ENCODE measurements at regions not wholly inside any gene's neighbourhood (a gene's known extent, or its start where the extent isn't known, plus 50 kb on each side); places are given as distances from the start of the nearest gene placed in this dataset.

DNA sequence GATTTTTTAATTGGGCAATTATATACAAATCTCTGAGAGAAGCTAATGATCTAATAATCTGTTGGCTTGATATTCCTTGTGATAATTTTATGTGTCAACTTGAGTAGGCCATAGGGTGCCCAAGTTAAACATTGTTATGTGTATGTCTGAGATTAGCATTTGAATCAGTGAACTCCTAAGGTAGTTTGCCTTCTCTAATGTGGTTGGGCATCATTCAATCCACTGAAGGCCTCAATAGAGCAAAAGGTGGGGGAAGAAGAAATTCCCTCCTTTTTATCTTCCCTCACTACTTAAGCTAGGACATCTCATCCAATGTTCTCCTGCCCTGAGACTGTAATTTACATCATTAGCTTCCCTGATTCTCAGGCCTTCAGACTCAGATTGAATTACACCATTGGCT, 394.5 kb downstream of the LMO4 start:
- Histone ChIP-seq H3K27me3 (ENCODE audit: control insufficient read depth, insufficient read depth, low read length) (no peaks in the 10 kb centered on the region), H3K36me3 (ENCODE audit: control insufficient read depth, insufficient read depth, low read length) (no peaks in the 10 kb centered on the region), H3K4me1 (ENCODE audit: control insufficient read depth, insufficient read depth, low read length) (no peaks in the 10 kb centered on the region), H3K9me3 (ENCODE audit: control insufficient read depth, insufficient read depth, low read depth, low read length) (no peaks in the 10 kb centered on the region), H3K27ac (ENCODE audit: low read length) (no peak overlapping the region), H3K4me3 (ENCODE audit: low read depth in 2 of 2, low read length in 2 of 2) (no peak overlapping the region)
- TF ChIP-seq TCF7L2 (IDR thresholded peaks at IDR 0.05; ENCODE audit: low read depth, low read length), result no peak
- TF ChIP-seq, protein P1, sequence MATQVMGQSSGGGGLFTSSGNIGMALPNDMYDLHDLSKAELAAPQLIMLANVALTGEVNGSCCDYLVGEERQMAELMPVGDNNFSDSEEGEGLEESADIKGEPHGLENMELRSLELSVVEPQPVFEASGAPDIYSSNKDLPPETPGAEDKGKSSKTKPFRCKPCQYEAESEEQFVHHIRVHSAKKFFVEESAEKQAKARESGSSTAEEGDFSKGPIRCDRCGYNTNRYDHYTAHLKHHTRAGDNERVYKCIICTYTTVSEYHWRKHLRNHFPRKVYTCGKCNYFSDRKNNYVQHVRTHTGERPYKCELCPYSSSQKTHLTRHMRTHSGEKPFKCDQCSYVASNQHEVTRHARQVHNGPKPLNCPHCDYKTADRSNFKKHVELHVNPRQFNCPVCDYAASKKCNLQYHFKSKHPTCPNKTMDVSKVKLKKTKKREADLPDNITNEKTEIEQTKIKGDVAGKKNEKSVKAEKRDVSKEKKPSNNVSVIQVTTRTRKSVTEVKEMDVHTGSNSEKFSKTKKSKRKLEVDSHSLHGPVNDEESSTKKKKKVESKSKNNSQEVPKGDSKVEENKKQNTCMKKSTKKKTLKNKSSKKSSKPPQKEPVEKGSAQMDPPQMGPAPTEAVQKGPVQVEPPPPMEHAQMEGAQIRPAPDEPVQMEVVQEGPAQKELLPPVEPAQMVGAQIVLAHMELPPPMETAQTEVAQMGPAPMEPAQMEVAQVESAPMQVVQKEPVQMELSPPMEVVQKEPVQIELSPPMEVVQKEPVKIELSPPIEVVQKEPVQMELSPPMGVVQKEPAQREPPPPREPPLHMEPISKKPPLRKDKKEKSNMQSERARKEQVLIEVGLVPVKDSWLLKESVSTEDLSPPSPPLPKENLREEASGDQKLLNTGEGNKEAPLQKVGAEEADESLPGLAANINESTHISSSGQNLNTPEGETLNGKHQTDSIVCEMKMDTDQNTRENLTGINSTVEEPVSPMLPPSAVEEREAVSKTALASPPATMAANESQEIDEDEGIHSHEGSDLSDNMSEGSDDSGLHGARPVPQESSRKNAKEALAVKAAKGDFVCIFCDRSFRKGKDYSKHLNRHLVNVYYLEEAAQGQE (IDR thresholded peaks at IDR 0.05; ENCODE audit: insufficient read depth in 1 of 2, low read depth in 2 of 2, low read length in 1 of 2), result no peak
- no peak for TF ChIP-seq POLR2AphosphoS5 (IDR thresholded peaks at IDR 0.05; ENCODE audit: low read depth, low read length)
- TF ChIP-seq, protein P2, sequence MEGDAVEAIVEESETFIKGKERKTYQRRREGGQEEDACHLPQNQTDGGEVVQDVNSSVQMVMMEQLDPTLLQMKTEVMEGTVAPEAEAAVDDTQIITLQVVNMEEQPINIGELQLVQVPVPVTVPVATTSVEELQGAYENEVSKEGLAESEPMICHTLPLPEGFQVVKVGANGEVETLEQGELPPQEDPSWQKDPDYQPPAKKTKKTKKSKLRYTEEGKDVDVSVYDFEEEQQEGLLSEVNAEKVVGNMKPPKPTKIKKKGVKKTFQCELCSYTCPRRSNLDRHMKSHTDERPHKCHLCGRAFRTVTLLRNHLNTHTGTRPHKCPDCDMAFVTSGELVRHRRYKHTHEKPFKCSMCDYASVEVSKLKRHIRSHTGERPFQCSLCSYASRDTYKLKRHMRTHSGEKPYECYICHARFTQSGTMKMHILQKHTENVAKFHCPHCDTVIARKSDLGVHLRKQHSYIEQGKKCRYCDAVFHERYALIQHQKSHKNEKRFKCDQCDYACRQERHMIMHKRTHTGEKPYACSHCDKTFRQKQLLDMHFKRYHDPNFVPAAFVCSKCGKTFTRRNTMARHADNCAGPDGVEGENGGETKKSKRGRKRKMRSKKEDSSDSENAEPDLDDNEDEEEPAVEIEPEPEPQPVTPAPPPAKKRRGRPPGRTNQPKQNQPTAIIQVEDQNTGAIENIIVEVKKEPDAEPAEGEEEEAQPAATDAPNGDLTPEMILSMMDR (IDR thresholded peaks at IDR 0.05), result no peak
- TF ChIP-seq SIN3A (IDR thresholded peaks at IDR 0.05; ENCODE audit: borderline replicate concordance, insufficient read depth, low read depth, low read length), result no peak
- intact Hi-C loops (cut with micrococcal nuclease; ENCODE audit: unreplicated experiment), result loop anchor here (1.0 kb wide), 1 partner anchor 30 kb away; no protein-coding TSS in a partner anchor
- BruUV-seq (replicated peaks), result no TSS peak
- no peak for DNase-seq (ENCODE audit: low read depth, low spot score)
- no peak for ATAC-seq
- POLR2A ChIA-PET, result no interaction called here
- in situ Hi-C loops (cut with HindIII; ENCODE audit: low pct_unique_long_range_greater_than_20kb, low sequenced_read_pairs), result no loop called here
- CTCF ChIA-PET, result no interaction called here

DNA sequence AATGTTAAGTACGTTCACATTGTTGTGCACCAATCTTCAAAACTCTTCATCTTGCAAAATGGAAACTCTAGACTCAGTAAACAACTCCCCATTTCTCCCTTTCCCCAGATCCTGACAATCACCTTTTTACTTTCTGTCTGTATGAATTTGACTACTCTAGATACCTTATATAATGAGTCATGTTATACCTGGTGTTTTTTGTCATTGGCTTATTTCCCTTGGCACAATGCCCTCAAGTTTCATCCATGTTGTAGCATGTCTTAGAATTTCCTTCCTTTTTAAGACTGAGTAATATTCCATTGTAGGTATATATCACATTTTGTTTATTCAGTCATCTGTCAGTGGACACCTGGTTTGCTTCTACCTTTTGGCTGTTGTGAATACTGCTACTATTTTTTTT, 399.5 kb downstream of the LMO4 start:
- in situ Hi-C loops (cut with HindIII; ENCODE audit: low pct_unique_long_range_greater_than_20kb, low sequenced_read_pairs) (no loop called here), intact Hi-C loops (cut with micrococcal nuclease; ENCODE audit: unreplicated experiment) (no loop called here)
- no peak for ATAC-seq
- ChIA-PET CTCF (no interaction called here), POLR2A (no interaction called here)
- DNase-seq (ENCODE audit: low read depth, low spot score), result no peak
- Histone ChIP-seq H3K27me3 (ENCODE audit: control insufficient read depth, insufficient read depth, low read length) (no peaks in the 10 kb centered on the region), H3K9me3 (ENCODE audit: control insufficient read depth, insufficient read depth, low read depth, low read length) (no peaks in the 10 kb centered on the region), H3K36me3 (ENCODE audit: control insufficient read depth, insufficient read depth, low read length) (no peaks in the 10 kb centered on the region), H3K27ac (ENCODE audit: low read length) (no peak overlapping the region), H3K4me1 (ENCODE audit: control insufficient read depth, insufficient read depth, low read length) (no peaks in the 10 kb centered on the region), H3K4me3 (ENCODE audit: low read depth in 2 of 2, low read length in 2 of 2) (no peak overlapping the region)
- BruUV-seq (replicated peaks), result no TSS peak
- TF ChIP-seq POLR2AphosphoS5 (IDR thresholded peaks at IDR 0.05; ENCODE audit: low read depth, low read length), result no peak
- TF ChIP-seq TCF7L2 (IDR thresholded peaks at IDR 0.05; ENCODE audit: low read depth, low read length), result no peak
- TF ChIP-seq, protein P1 (IDR thresholded peaks at IDR 0.05; ENCODE audit: insufficient read depth in 1 of 2, low read depth in 2 of 2, low read length in 1 of 2), result no peak
- TF ChIP-seq SIN3A (IDR thresholded peaks at IDR 0.05; ENCODE audit: borderline replicate concordance, insufficient read depth, low read depth, low read length), result no peak
- TF ChIP-seq, protein P2 (IDR thresholded peaks at IDR 0.05), result no peak

Data from Panc1 (cell line).